ENCODE measurements at regions not wholly inside any gene's neighbourhood (a gene's known extent, or its start where the extent isn't known, plus 50 kb on each side); places are given as distances from the start of the nearest gene placed in this dataset.

- TF ChIP-seq POLR2A (IDR thresholded peaks at IDR 0.05) (no peak), CTCF (IDR thresholded peaks at IDR 0.05) (no peak)
Observed at GRCh38 chr20:11468880-11469279, 448.8 kb upstream of the BTBD3 start.
